Spleen (tissue), 11 donors: ENCODE measurements at regions not wholly inside any gene's neighbourhood (a gene's known extent, or its start where the extent isn't known, plus 50 kb on each side); places are given as distances from the start of the nearest gene placed in this dataset.
A peak's percentile ranks its signal among the peaks of the same experiment; 100 is the strongest.

Source experiments
- DNase-seq: peaks from one replicate; pipeline ENCODE4 v3.0.0-alpha.2; 2020
- H3K27ac ChIP-seq, 8 donors: fragments of 200-600 bp; sonication (generic) in 7 of 8; 1 replicate in 4 of 8; 2 replicates in 4 of 8; pipeline versions ENCODE4 v1.5.0 to v1.8.0; 2016 to 2021; ENCODE audit warnings: inconsistent platforms in 4 of 8, mild to moderate bottlenecking in 4 of 8, moderate library complexity in 1 of 8
- H3K27me3 ChIP-seq, 7 donors: fragments of 200-600 bp; sonication (generic) in 6 of 7; replicated peaks in 1 of 7; 1 replicate in 4 of 7; 2 replicates in 3 of 7; pipeline versions ENCODE4 v1.5.0 to v1.8.0; 2016 to 2021; ENCODE audit warnings: inconsistent platforms in 3 of 7, mild to moderate bottlenecking in 1 of 7
- H3K36me3 ChIP-seq, 6 donors: fragments of 200-600 bp; sonication (generic) in 5 of 6; 1 replicate in 4 of 6; 2 replicates in 2 of 6; pipeline versions ENCODE4 v1.5.0 to v1.8.0; 2016 to 2021; ENCODE audit warnings: inconsistent platforms in 2 of 6
- H3K4me1 ChIP-seq, 6 donors: fragments of 200-600 bp; sonication (generic) in 5 of 6; 1 replicate in 3 of 6; 2 replicates in 3 of 6; pipeline versions ENCODE4 v1.5.0 to v1.8.0; 2016 to 2021; ENCODE audit warnings: inconsistent platforms in 3 of 6
- H3K4me3 ChIP-seq, 8 donors: fragments of 200-600 bp; sonication (generic) in 7 of 8; 1 replicate in 4 of 8; 2 replicates in 4 of 8; pipeline versions ENCODE4 v1.5.0 to v1.8.0; 2016 to 2021; ENCODE audit warnings: inconsistent platforms in 4 of 8, mild to moderate bottlenecking in 4 of 8, moderate library complexity in 2 of 8
- H3K9me3 ChIP-seq, 8 donors: fragments of 200-600 bp; sonication (generic) in 7 of 8; 1 replicate in 4 of 8; 2 replicates in 4 of 8; pipeline versions ENCODE4 v1.5.0 to v1.8.0; 2016 to 2021; ENCODE audit warnings: inconsistent platforms in 4 of 8
- CTCF ChIP-seq, 11 experiments: fragments of 200-600 bp in 7 of 11; fragments of 450-650 bp in 4 of 11; sonication (generic) in 4 of 11; IDR thresholded peaks in 8 of 11; conservative IDR thresholded peaks in 3 of 11; 1 replicate in 7 of 11; 2 replicates in 4 of 11; pipeline versions ENCODE4 v1.4.0 to v1.8.0; 2016 to 2021; ENCODE audit warnings: antibody characterized with exemption in 11 of 11, inconsistent platforms in 4 of 11, mild to moderate bottlenecking in 1 of 11
- POLR2A ChIP-seq, 3 donors: fragments of 450-650 bp; IDR thresholded peaks; one replicate each; pipeline ENCODE4 v1.5.1; 2017; ENCODE audit warnings: antibody characterized with exemption in 3 of 3, mild to moderate bottlenecking in 1 of 3
- POLR2AphosphoS5 ChIP-seq, 3 donors: sonication (generic); formaldehyde crosslinking; IDR thresholded peaks; one replicate each; pipeline ENCODE4 v1.5.1; 2017; ENCODE audit warnings: antibody characterized with exemption in 3 of 3
- WGBS, 5 donors: extraction: QIAGEN DNeasy Blood & Tissue Kit in 3 of 5; methylation state at CpG; one replicate each; pipeline versions ENCODE4 v1.1.5 to v1.1.7; 2013 to 2018; 5-methylcytosine and 5-hydroxymethylcytosine counted together
- intact Hi-C: fragments of 100-400 bp; cut with DNase I; formaldehyde crosslinking; loops from one replicate; pipeline ENCODE4 v1.15.0; 2023; ENCODE audit warnings: low total_unique reads
- donor health status: healthy with polysubstance abuse.
- donor health status: DM: no; HTN: no; CAD: no; lungs with moderate emphysema.
- donor health status: DM: no; HTN: no; CAD: no.
- donor health status: Bipolar disorder and iron deficiency.
- donor health status: healthy.
- donor health status: DM: no; HTN: no; CAD: no.
- donor health status: DM: yes; HTN: yes; CAD: no.

- DNase-seq = no peak
- Histone ChIP-seq H3K9me3 (no peaks in the 10 kb centered on the region), H3K4me1 (peaks cover 2 to 22% (median 8%) of the 10 kb centered on the region in 6 donors), H3K27me3 (no peaks in the 10 kb centered on the region), H3K27ac (peak overlapping the region in 2 of 8 donors; percentile 14 to 30), H3K36me3 (no peaks in the 10 kb centered on the region), H3K4me3 (no peak overlapping the region)
- 26 to 43% (median 31%) methylated on average over 1 of the region's 1 CpG for WGBS, 5 donors
- intact Hi-C loops = no loop called here
- no peak for TF ChIP-seq CTCF (IDR thresholded peaks at IDR 0.05 in 8 of 11, conservative IDR thresholded peaks at IDR 0.05 in 3 of 11)
- TF ChIP-seq POLR2A (IDR thresholded peaks at IDR 0.05) = no peak
- no peak for TF ChIP-seq POLR2AphosphoS5 (IDR thresholded peaks at IDR 0.05)
Measured at GRCh38 chr2:62319070-62319469, 123.2 kb downstream of the B3GNT2 start.

GRCh38 chr2:62315476-62315875, 119.6 kb downstream of the B3GNT2 start:
- TF ChIP-seq CTCF (IDR thresholded peaks at IDR 0.05 in 8 of 11, conservative IDR thresholded peaks at IDR 0.05 in 3 of 11) (no peak), POLR2AphosphoS5 (IDR thresholded peaks at IDR 0.05) (no peak)
- intact Hi-C loops = no loop called here
- no peak overlapping the region for H3K27ac ChIP-seq
- no peak for DNase-seq
- H3K9me3 ChIP-seq = no peaks in the 10 kb centered on the region
- H3K4me1 ChIP-seq = peaks cover 2 to 37% (median 18%) of the 10 kb centered on the region in 6 donors
- no peaks in the 10 kb centered on the region for H3K36me3 ChIP-seq
- WGBS, 5 donors = 46 to 62% (median 49%) methylated on average over 4 of the region's 4 CpGs
- no peaks in the 10 kb centered on the region for H3K27me3 ChIP-seq
- no peak overlapping the region for H3K4me3 ChIP-seq

GRCh38 chr2:62314291-62314690, 118.4 kb downstream of the B3GNT2 start:
- TF ChIP-seq POLR2AphosphoS5 (IDR thresholded peaks at IDR 0.05) = no peak
- no peak for TF ChIP-seq POLR2A (IDR thresholded peaks at IDR 0.05)
- TF ChIP-seq CTCF (IDR thresholded peaks at IDR 0.05 in 8 of 11, conservative IDR thresholded peaks at IDR 0.05 in 3 of 11) = no peak
- Histone ChIP-seq H3K4me1 (peaks cover 14 to 47% (median 29%) of the 10 kb centered on the region in 6 donors), H3K9me3 (no peaks in the 10 kb centered on the region), H3K36me3 (no peaks in the 10 kb centered on the region), H3K27me3 (no peaks in the 10 kb centered on the region), H3K4me3 (no peak overlapping the region), H3K27ac (peak overlapping the region in 6 of 8 donors; percentile 21 to 68 (median 34))
- WGBS, 5 donors = 43 to 61% (median 52%) methylated on average over 2 of the region's 2 CpGs
- intact Hi-C loops = no loop called here
- DNase-seq = no peak

DNA sequence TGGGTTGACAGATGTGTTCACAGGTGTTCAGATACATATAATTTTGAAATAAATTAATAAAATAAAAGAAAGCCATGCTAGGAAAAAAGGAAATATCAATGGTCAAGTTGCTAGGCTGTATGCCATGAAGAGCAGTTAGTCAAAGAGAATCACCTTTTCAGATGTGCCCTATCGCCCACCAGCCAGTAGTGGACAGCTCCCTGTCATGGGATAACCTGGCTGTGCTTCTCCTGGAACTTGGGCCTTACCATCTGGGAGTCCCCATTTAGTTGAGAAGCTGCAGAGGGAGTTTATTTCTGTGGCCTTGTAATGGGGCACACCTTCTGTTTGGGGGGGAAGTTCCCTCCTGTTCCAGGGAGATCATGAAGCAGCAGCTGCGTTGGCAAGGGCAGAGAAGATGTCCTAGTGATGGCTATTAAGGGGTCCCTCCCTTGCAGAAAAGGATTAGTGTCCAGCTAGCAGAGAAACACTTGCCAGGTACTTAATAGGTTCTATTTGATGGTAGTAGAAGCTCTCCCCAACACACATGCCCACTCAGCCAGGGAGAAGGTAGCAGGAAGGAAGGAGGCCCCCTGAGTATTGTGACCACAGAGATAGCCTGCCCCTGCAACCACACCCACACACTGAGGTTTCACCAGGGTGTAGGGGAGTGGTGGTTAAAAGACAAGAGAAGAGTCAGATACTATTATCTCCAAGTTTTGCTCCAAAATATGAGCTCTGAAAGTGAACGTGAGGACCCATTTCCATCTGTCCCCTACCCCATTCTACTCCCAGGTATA, 117.7 kb downstream of the B3GNT2 start:
- whole genome bisulfite sequencing, 5 donors = 42 to 55% (median 51%) methylated on average over 3 of the region's 3 CpGs
- peak; percentile 83 for DNase-seq
- Histone ChIP-seq H3K4me1 (peaks cover 17 to 47% (median 33%) of the 10 kb centered on the region in 6 donors), H3K36me3 (no peaks in the 10 kb centered on the region), H3K27ac (peak overlapping the region in 6 of 8 donors; percentile 21 to 68 (median 34)), H3K4me3 (no peak overlapping the region), H3K27me3 (no peaks in the 10 kb centered on the region), H3K9me3 (no peaks in the 10 kb centered on the region)
- intact Hi-C loops = no loop called here
- TF ChIP-seq POLR2A (IDR thresholded peaks at IDR 0.05) (no peak), POLR2AphosphoS5 (IDR thresholded peaks at IDR 0.05) (no peak), CTCF (IDR thresholded peaks at IDR 0.05 in 8 of 11, conservative IDR thresholded peaks at IDR 0.05 in 3 of 11) (no peak)
